OCI-LY3 (cell line): ENCODE measurements at regions not wholly inside any gene's neighbourhood (a gene's known extent, or its start where the extent isn't known, plus 50 kb on each side); places are given as distances from the start of the nearest gene placed in this dataset.

Source experiments
- H2AFZ ChIP-seq: fragments of 200-600, 300-600 bp; shearing (Covaris generic); 2 replicates; pipeline ENCODE4 v1.6.0; 2014; ENCODE audit warnings: antibody characterized with exemption, low read depth, low read length
- H3K27ac ChIP-seq: fragments of 200-600, 300-600 bp; sonication (generic); 2 replicates; pipeline ENCODE4 v1.5.1; 2014; ENCODE audit warnings: mild to moderate bottlenecking, low read length, moderate library complexity, mixed read lengths
- H3K27me3 ChIP-seq: fragments of 200-600, 300-600 bp; sonication (generic); 2 replicates; pipeline ENCODE4 v1.6.1; 2014; ENCODE audit warnings: low read depth, low read length, mixed read lengths
- H3K36me3 ChIP-seq: fragments of 200-600, 300-600 bp; sonication (generic); replicated peaks from 2 replicates; pipeline ENCODE3; 2014; ENCODE audit warnings: low read depth, low read length, mixed read lengths
- H3K4me1 ChIP-seq: fragments of 300-600, 200-600 bp; sonication (generic); 2 replicates; pipeline ENCODE4 v1.6.1; 2014; ENCODE audit warnings: low read length, mixed read lengths
- H3K4me2 ChIP-seq: fragments of 200-600, 300-600 bp; sonication (generic); 2 replicates; pipeline ENCODE4 v1.6.1; 2014; ENCODE audit warnings: low read length, mixed read lengths
- H3K4me3 ChIP-seq: fragments of 300-600, 200-600 bp; sonication (generic); 2 replicates; pipeline ENCODE4 v1.5.1; 2014; ENCODE audit warnings: antibody characterized with exemption, mild to moderate bottlenecking, low read length, moderate library complexity
- H3K79me2 ChIP-seq: fragments of 300-600, 200-600 bp; shearing (Covaris generic); 2 replicates; pipeline ENCODE4 v1.6.1; 2014; ENCODE audit warnings: mild to moderate bottlenecking, low read length, mixed read lengths
- H3K9ac ChIP-seq: fragments of 300-600, 200-600 bp; shearing (Covaris generic); 2 replicates; pipeline ENCODE4 v1.6.0; 2014; ENCODE audit warnings: mild to moderate bottlenecking, low read length, moderate library complexity
- H3K9me3 ChIP-seq: fragments of 200-600, 300-600 bp; shearing (Covaris generic); 2 replicates; pipeline ENCODE4 v1.6.1; 2014; ENCODE audit warnings: low read length, mixed read lengths; ENCODE audit not compliant: insufficient read depth
- H4K20me1 ChIP-seq: fragments of 200-600, 300-600 bp; sonication (generic); 2 replicates; pipeline ENCODE4 v1.6.1; 2016; ENCODE audit warnings: low read length, mixed read lengths; ENCODE audit not compliant: insufficient read depth
- EZH2phosphoT487 ChIP-seq: fragments of 200-600 bp; shearing (Covaris generic); IDR thresholded peaks from 2 replicates; pipeline ENCODE4 v1.6.1; 2018; ENCODE audit warnings: antibody characterized with exemption, mixed run types, low read depth
- TF ChIP-seq, protein P1 (sequence below): fragments of 200-600, 300-600 bp; sonication (generic); IDR thresholded peaks from 2 replicates; pipeline ENCODE4 v1.5.1; 2014; ENCODE audit warnings: antibody characterized with exemption, low read length, low read depth

DNA sequence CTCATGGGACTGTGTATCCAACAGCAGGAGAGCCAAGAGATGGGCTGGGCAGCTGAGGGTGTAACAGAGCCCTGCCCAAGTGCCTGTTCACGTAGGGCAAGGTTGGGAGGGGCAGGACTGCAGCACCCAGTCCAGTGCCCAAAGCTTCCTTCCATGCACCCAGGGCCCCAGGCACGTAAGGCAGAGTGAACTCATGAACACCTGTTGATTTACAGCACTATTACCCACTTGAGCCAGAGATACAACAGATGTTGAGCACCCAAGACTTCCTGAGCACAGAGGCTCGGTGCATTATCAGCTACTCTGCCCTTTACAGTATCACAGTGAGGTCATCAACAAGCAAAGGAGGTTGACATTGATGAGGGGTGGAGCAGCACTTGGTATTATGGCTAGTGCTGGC lies 50.2 kb upstream of the FHL2 start:
- Histone ChIP-seq H2AFZ (no peak overlapping the region), H3K4me3 (no peak overlapping the region), H3K79me2 (no peaks in the 10 kb centered on the region), H3K4me2 (no peak overlapping the region), H3K27ac (no peak overlapping the region), H4K20me1 (no peaks in the 10 kb centered on the region), H3K27me3 (0 out of 2 replicates have a peak, but pooled peaks cover 3% of the 10 kb centered on the region), H3K4me1 (no peaks in the 10 kb centered on the region), H3K36me3 (no peaks in the 10 kb centered on the region), H3K9me3 (no peaks in the 10 kb centered on the region), H3K9ac (no peak overlapping the region)
- TF ChIP-seq, protein P1, sequence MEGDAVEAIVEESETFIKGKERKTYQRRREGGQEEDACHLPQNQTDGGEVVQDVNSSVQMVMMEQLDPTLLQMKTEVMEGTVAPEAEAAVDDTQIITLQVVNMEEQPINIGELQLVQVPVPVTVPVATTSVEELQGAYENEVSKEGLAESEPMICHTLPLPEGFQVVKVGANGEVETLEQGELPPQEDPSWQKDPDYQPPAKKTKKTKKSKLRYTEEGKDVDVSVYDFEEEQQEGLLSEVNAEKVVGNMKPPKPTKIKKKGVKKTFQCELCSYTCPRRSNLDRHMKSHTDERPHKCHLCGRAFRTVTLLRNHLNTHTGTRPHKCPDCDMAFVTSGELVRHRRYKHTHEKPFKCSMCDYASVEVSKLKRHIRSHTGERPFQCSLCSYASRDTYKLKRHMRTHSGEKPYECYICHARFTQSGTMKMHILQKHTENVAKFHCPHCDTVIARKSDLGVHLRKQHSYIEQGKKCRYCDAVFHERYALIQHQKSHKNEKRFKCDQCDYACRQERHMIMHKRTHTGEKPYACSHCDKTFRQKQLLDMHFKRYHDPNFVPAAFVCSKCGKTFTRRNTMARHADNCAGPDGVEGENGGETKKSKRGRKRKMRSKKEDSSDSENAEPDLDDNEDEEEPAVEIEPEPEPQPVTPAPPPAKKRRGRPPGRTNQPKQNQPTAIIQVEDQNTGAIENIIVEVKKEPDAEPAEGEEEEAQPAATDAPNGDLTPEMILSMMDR = no peak
- no peak for TF ChIP-seq EZH2phosphoT487
